SK-N-SH treated with all-trans-retinoic acid at 6 μM for 48 hours (cell line): ENCODE measurements at regions not wholly inside any gene's neighbourhood (a gene's known extent, or its start where the extent isn't known, plus 50 kb on each side); places are given as distances from the start of the nearest gene placed in this dataset.

ENCODE experiments used
- ATAC-seq: fragments of 200-7000 bp; cut with Tn5 transposase; 3 replicates; pipeline ENCODE4 v1.9.1; 2020; ENCODE audit warnings: mild to moderate bottlenecking, moderate library complexity
- ARNTL ChIP-seq: fragments of 450-650 bp; formaldehyde crosslinking; IDR thresholded peaks from 2 replicates; pipeline ENCODE4 v1.5.0; 2020; ENCODE audit warnings: low read depth, mild to moderate bottlenecking, moderate library complexity, borderline replicate concordance
- BACH2 ChIP-seq: fragments of 250-450 bp; sonication (Bioruptor Pico); IDR thresholded peaks from 2 replicates; pipeline ENCODE4 v1.9.0; 2021; ENCODE audit warnings: mild to moderate bottlenecking, borderline replicate concordance
- CSDC2 ChIP-seq: fragments of 250-450 bp; sonication (Bioruptor Pico); IDR thresholded peaks from 2 replicates; pipeline ENCODE4 v1.5.0; 2020; ENCODE audit warnings: mild to moderate bottlenecking, moderate library complexity
- GLIS3 ChIP-seq: fragments of 250-450 bp; sonication (Bioruptor Pico); IDR thresholded peaks from 2 replicates; pipeline ENCODE4 v1.5.0; 2020; ENCODE audit warnings: mild to moderate bottlenecking, moderate library complexity
- ISL1 ChIP-seq: fragments of 250-450 bp; sonication (Bioruptor Pico); IDR thresholded peaks from 2 replicates; pipeline ENCODE4 v2.1.2; 2022; ENCODE audit warnings: mild to moderate bottlenecking, moderate library complexity
- OSR1 ChIP-seq: fragments of 250-450 bp; sonication (Bioruptor Pico); IDR thresholded peaks from 2 replicates; pipeline ENCODE4 v1.8.0; 2022; ENCODE audit warnings: moderate library complexity, mild to moderate bottlenecking, inconsistent platforms
- PATZ1 ChIP-seq: fragments of 250-450 bp; sonication (Bioruptor Pico); IDR thresholded peaks from 2 replicates; pipeline ENCODE4 v1.8.0; 2020; ENCODE audit warnings: mild to moderate bottlenecking, moderate library complexity, borderline replicate concordance
- POU6F1 ChIP-seq: fragments of 250-450 bp; sonication (Bioruptor Pico); IDR thresholded peaks from 2 replicates; pipeline ENCODE4 v1.8.0; 2021; ENCODE audit warnings: low read depth, mild to moderate bottlenecking, moderate library complexity, borderline replicate concordance
- PPARA ChIP-seq: fragments of 250-450 bp; sonication (Bioruptor Pico); IDR thresholded peaks from 2 replicates; pipeline ENCODE4 v1.5.0; 2020; ENCODE audit warnings: mild to moderate bottlenecking, borderline replicate concordance
- RARB ChIP-seq: fragments of 250-450 bp; sonication (Bioruptor Pico); IDR thresholded peaks from 2 replicates; pipeline ENCODE4 v1.8.0; 2021; ENCODE audit warnings: mild to moderate bottlenecking, moderate library complexity
- SNAI2 ChIP-seq: fragments of 250-450 bp; sonication (Bioruptor Pico); IDR thresholded peaks from 2 replicates; pipeline ENCODE4 v1.5.0; 2020; ENCODE audit warnings: mild to moderate bottlenecking, moderate library complexity
- TOX ChIP-seq: fragments of 250-450 bp; sonication (Bioruptor Pico); IDR thresholded peaks from 2 replicates; pipeline ENCODE4 v1.8.0; 2021; ENCODE audit warnings: mild to moderate bottlenecking, moderate library complexity, borderline replicate concordance
- ZC3H10 ChIP-seq: fragments of 250-450 bp; sonication (Bioruptor Pico); IDR thresholded peaks from 2 replicates; pipeline ENCODE4 v1.5.1; 2021; ENCODE audit warnings: mild to moderate bottlenecking, moderate library complexity
- ZFP3 ChIP-seq: fragments of 250-450 bp; sonication (Bioruptor Pico); IDR thresholded peaks from 2 replicates; pipeline ENCODE4 v1.5.0; 2020; ENCODE audit warnings: mild to moderate bottlenecking, moderate library complexity
- ZFP30 ChIP-seq: fragments of 450-650 bp; formaldehyde crosslinking; IDR thresholded peaks from 2 replicates; pipeline ENCODE4 v1.5.0; 2022; ENCODE audit warnings: mild to moderate bottlenecking, moderate library complexity
- ZNF565 ChIP-seq: fragments of 450-650 bp; formaldehyde crosslinking; conservative IDR thresholded peaks from 2 replicates; pipeline ENCODE4 v1.5.0; 2020; ENCODE audit warnings: low read depth, mild to moderate bottlenecking, moderate library complexity
- ZNF70 ChIP-seq: fragments of 450-650 bp; formaldehyde crosslinking; IDR thresholded peaks from 2 replicates; pipeline ENCODE4 v1.5.0; 2020; ENCODE audit warnings: mild to moderate bottlenecking, moderate library complexity
- ZNF8 ChIP-seq: fragments of 450-650 bp; formaldehyde crosslinking; IDR thresholded peaks from 2 replicates; pipeline ENCODE4 v1.5.0; 2020; ENCODE audit warnings: mild to moderate bottlenecking, moderate library complexity
- TF ChIP-seq, protein P1 (sequence below): fragments of 250-450 bp; sonication (Bioruptor Pico); IDR thresholded peaks from 2 replicates; pipeline ENCODE4 v1.5.0; 2020; ENCODE audit warnings: mild to moderate bottlenecking, moderate library complexity
- TF ChIP-seq, protein P2 (sequence below): fragments of 250-450 bp; sonication (Bioruptor Pico); IDR thresholded peaks from 2 replicates; pipeline ENCODE4 v1.5.1; 2021; ENCODE audit warnings: mild to moderate bottlenecking, moderate library complexity

DNA sequence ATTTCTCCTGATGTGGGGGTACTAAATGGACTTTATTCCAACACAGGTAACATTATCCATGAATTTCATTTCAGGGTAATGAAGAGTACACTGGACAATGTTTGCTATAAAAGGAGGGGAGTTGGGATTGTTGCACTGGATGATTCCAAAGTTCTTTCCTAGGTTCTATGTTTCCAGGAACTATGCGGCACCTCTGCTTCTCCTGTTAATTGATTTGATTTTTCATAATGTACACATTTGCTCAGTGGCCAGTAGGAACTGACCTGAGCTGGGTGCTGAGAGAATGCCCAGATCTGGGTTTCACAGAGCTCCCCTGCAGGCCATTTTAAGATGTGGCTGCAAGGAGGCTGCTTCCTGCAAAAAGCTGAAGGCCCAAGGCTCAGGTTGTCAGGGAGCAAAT is 171.7 kb downstream of the KLF13 start:
- no peak for TF ChIP-seq ZNF565 (CRISPR knock-in tag)
- TF ChIP-seq, all 23 proteins: peak for 0
- ATAC-seq = no peak

- no peak for ATAC-seq
- no peak for TF ChIP-seq ZNF70 (CRISPR knock-in tag)
- no peak for TF ChIP-seq CSDC2 (CRISPR knock-in tag)
- no peak for TF ChIP-seq ZNF8 (CRISPR knock-in tag)
- no peak for TF ChIP-seq RARB (CRISPR knock-in tag)
- TF ChIP-seq OSR1 (CRISPR knock-in tag) = no peak
- no peak for TF ChIP-seq ZC3H10 (CRISPR knock-in tag)
- no peak for TF ChIP-seq ZNF565 (CRISPR knock-in tag)
- no peak for TF ChIP-seq ISL1 (CRISPR knock-in tag)
- TF ChIP-seq POU6F1 (CRISPR knock-in tag) = no peak
- no peak for TF ChIP-seq ZFP3
- TF ChIP-seq, protein P1, sequence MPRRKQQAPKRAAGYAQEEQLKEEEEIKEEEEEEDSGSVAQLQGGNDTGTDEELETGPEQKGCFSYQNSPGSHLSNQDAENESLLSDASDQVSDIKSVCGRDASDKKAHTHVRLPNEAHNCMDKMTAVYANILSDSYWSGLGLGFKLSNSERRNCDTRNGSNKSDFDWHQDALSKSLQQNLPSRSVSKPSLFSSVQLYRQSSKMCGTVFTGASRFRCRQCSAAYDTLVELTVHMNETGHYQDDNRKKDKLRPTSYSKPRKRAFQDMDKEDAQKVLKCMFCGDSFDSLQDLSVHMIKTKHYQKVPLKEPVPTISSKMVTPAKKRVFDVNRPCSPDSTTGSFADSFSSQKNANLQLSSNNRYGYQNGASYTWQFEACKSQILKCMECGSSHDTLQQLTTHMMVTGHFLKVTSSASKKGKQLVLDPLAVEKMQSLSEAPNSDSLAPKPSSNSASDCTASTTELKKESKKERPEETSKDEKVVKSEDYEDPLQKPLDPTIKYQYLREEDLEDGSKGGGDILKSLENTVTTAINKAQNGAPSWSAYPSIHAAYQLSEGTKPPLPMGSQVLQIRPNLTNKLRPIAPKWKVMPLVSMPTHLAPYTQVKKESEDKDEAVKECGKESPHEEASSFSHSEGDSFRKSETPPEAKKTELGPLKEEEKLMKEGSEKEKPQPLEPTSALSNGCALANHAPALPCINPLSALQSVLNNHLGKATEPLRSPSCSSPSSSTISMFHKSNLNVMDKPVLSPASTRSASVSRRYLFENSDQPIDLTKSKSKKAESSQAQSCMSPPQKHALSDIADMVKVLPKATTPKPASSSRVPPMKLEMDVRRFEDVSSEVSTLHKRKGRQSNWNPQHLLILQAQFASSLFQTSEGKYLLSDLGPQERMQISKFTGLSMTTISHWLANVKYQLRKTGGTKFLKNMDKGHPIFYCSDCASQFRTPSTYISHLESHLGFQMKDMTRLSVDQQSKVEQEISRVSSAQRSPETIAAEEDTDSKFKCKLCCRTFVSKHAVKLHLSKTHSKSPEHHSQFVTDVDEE (CRISPR knock-in tag) = no peak
- TF ChIP-seq ZFP30 (CRISPR knock-in tag) = no peak
- TF ChIP-seq PATZ1 (CRISPR knock-in tag) = no peak
- no peak for TF ChIP-seq BACH2
- no peak for TF ChIP-seq ARNTL
- TF ChIP-seq SNAI2 (CRISPR knock-in tag) = no peak
- TF ChIP-seq GLIS3 (CRISPR knock-in tag) = no peak
- TF ChIP-seq, protein P2, sequence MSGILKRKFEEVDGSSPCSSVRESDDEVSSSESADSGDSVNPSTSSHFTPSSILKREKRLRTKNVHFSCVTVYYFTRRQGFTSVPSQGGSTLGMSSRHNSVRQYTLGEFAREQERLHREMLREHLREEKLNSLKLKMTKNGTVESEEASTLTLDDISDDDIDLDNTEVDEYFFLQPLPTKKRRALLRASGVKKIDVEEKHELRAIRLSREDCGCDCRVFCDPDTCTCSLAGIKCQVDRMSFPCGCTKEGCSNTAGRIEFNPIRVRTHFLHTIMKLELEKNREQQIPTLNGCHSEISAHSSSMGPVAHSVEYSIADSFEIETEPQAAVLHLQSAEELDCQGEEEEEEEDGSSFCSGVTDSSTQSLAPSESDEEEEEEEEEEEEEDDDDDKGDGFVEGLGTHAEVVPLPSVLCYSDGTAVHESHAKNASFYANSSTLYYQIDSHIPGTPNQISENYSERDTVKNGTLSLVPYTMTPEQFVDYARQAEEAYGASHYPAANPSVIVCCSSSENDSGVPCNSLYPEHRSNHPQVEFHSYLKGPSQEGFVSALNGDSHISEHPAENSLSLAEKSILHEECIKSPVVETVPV (CRISPR knock-in tag) = no peak
- no peak for TF ChIP-seq PPARA
- TF ChIP-seq TOX = no peak
Measured at GRCh38 chr15:31498756-31499155, 172.1 kb downstream of the KLF13 start.

- no peak for ATAC-seq
- no peak for TF ChIP-seq ZNF565 (CRISPR knock-in tag)
- TF ChIP-seq, protein P2 (CRISPR knock-in tag) = no peak
Measured at GRCh38 chr15:31499236-31499952, 172.8 kb downstream of the KLF13 start.
